Ovary (tissue), 7 donors: ENCODE measurements at regions not wholly inside any gene's neighbourhood (a gene's known extent, or its start where the extent isn't known, plus 50 kb on each side); places are given as distances from the start of the nearest gene placed in this dataset.

Experiments
- DNase-seq, 5 donors: peaks; one replicate each; pipeline ENCODE4 v3.0.0-alpha.2; 2019 to 2020
- H3K27ac ChIP-seq, 2 donors: fragments of 200-600 bp; one replicate each; pipeline versions ENCODE4 v1.5.1 to v1.8.0; 2019 to 2022
- H3K27me3 ChIP-seq: fragments of 200-600 bp; one replicate; pipeline ENCODE4 v1.8.0; 2022
- H3K36me3 ChIP-seq: fragments of 200-600 bp; sonication (generic); one replicate; pipeline ENCODE4 v1.5.1; 2019
- H3K4me1 ChIP-seq: one replicate; pipeline ENCODE4 v1.8.1; 2013; ENCODE audit warnings: mild to moderate bottlenecking, moderate library complexity; ENCODE audit not compliant: insufficient read depth
- H3K4me3 ChIP-seq: fragments of 200-600 bp; sonication (generic); one replicate; pipeline ENCODE4 v1.5.1; 2017
- H3K9me3 ChIP-seq, 2 donors: fragments of 200-600 bp in 1 of 2; sonication (generic) in 1 of 2; one replicate each; pipeline versions ENCODE4 v1.5.1 to v1.8.1; 2013 to 2019; ENCODE audit warnings: mild to moderate bottlenecking in 1 of 2, moderate library complexity in 1 of 2
- CTCF ChIP-seq, 3 donors: fragments of 450-650 bp in 2 of 3; fragments of 200-600 bp in 1 of 3; IDR thresholded peaks; one replicate each; pipeline versions ENCODE4 v1.5.1 to v1.8.0; 2016 to 2022; ENCODE audit warnings: antibody characterized with exemption in 3 of 3, mild to moderate bottlenecking in 1 of 3
- EP300 ChIP-seq: sonication (generic); formaldehyde crosslinking; IDR thresholded peaks from one replicate; pipeline ENCODE4 v1.6.1; 2017; ENCODE audit warnings: antibody characterized with exemption
- POLR2A ChIP-seq: fragments of 450-650 bp; IDR thresholded peaks from one replicate; pipeline ENCODE4 v1.6.1; 2017; ENCODE audit warnings: antibody characterized with exemption, mild to moderate bottlenecking, moderate library complexity
- WGBS, 3 donors: extraction: QIAGEN DNeasy Blood & Tissue Kit in 1 of 3; methylation state at CpG; one replicate each; pipeline versions ENCODE4 v1.1.5 to v1.1.7; 2013 to 2017; 5-methylcytosine and 5-hydroxymethylcytosine counted together
- intact Hi-C, 4 donors: fragments of 100-400 bp; cut with DNase I; formaldehyde crosslinking; loops; one replicate each; pipeline versions ENCODE4 v1.11.0 to v1.15.1; 2022 to 2023
- donor health status: DM: no; HTN: no; CAD: no; lungs with moderate emphysema.
- donor health status: DM: no; HTN: no; CAD: no.
- donor health status: Bipolar disorder and iron deficiency.
- donor health status: DM: no; HTN: no; CAD: no.
- donor health status: DM: yes; HTN: yes; CAD: no.

GRCh38 chr2:212939777-212940531, 211.5 kb downstream of the IKZF2 start:
- Histone ChIP-seq H3K36me3 (no peaks in the 10 kb centered on the region), H3K27ac (no peak overlapping the region), H3K27me3 (no peaks in the 10 kb centered on the region), H3K9me3 (no peaks in the 10 kb centered on the region), H3K4me3 (no peak overlapping the region), H3K4me1 (no peaks in the 10 kb centered on the region)
- DNase-seq = no peak
- intact Hi-C loops = no loop called here
- 60 to 64% (median 61%) methylated on average over 8 of the region's 8 CpGs for WGBS, 3 donors
- TF ChIP-seq CTCF (IDR thresholded peaks at IDR 0.05) (no peak), EP300 (no peak), POLR2A (no peak)

DNA sequence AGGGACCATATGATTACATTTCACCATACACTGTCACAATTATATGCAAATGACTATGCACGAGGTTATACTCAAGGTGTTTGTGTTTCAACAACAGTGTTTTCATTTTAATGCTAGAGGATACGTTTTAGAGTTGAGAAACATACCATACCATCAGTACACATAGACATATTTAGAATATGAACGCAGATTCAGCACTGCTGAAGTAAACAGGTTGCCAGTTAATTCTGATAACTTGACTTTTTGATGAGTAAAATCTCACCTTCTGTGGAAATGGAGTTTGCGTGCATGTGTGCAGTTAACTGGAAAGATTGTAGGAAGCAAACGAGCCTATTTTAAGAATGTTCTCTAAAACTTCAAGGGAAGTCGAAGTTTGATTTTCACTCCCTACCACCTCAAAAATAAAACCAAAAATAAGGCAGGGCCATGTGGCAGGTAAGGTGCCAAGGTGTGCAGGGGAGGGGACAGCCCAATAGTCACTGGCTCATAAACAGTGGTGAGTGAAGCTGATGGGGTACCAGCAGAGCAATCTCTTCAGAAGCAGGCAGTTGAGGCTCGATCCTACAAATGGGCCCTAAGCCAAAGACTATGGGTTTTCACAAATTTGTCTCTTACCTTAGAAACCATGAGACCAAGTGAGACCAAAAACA, 213.1 kb downstream of the IKZF2 start:
- H3K4me1 ChIP-seq = no peaks in the 10 kb centered on the region

GRCh38 chr2:212936572-212936971, 214.8 kb downstream of the IKZF2 start:
- no peak for TF ChIP-seq CTCF (IDR thresholded peaks at IDR 0.05)
- TF ChIP-seq EP300 = no peak
- TF ChIP-seq POLR2A = no peak
- Histone ChIP-seq H3K4me1 (no peaks in the 10 kb centered on the region), H3K27me3 (no peaks in the 10 kb centered on the region), H3K27ac (no peak overlapping the region), H3K9me3 (no peaks in the 10 kb centered on the region), H3K4me3 (no peak overlapping the region), H3K36me3 (no peaks in the 10 kb centered on the region)
- 87 to 88% (median 88%) methylated on average over 8 of the region's 8 CpGs for whole genome bisulfite sequencing, 3 donors
- no peak for DNase-seq
- intact Hi-C loops = no loop called here

More for the DNA sequence above, 213.1 kb downstream of the IKZF2 start:
- DNase-seq = no peak
- no peak overlapping the region for H3K27ac ChIP-seq
- no peaks in the 10 kb centered on the region for H3K9me3 ChIP-seq
- H3K4me3 ChIP-seq = no peak overlapping the region
- WGBS, 3 donors = 85 to 86% (median 86%) methylated on average over 7 of the region's 7 CpGs
- no peaks in the 10 kb centered on the region for H3K36me3 ChIP-seq
- intact Hi-C loops = no loop called here
- H3K27me3 ChIP-seq = no peaks in the 10 kb centered on the region
- TF ChIP-seq CTCF (IDR thresholded peaks at IDR 0.05) = no peak
- no peak for TF ChIP-seq EP300
- TF ChIP-seq POLR2A = no peak

GRCh38 chr2:212935752-212936151, 215.7 kb downstream of the IKZF2 start:
- no peaks in the 10 kb centered on the region for H3K9me3 ChIP-seq
- 78 to 84% (median 83%) methylated on average over 4 of the region's 4 CpGs for WGBS, 3 donors
- no peak overlapping the region for H3K27ac ChIP-seq
- no peaks in the 10 kb centered on the region for H3K36me3 ChIP-seq
- H3K4me1 ChIP-seq = no peaks in the 10 kb centered on the region
- DNase-seq = no peak
- H3K27me3 ChIP-seq = no peaks in the 10 kb centered on the region
- H3K4me3 ChIP-seq = no peak overlapping the region
- no peak for TF ChIP-seq POLR2A
- no peak for TF ChIP-seq EP300
- no peak for TF ChIP-seq CTCF (IDR thresholded peaks at IDR 0.05)
- intact Hi-C loops = no loop called here
